Vagina (tissue), 2 donors: ENCODE measurements at regions not wholly inside any gene's neighbourhood (a gene's known extent, or its start where the extent isn't known, plus 50 kb on each side); places are given as distances from the start of the nearest gene placed in this dataset.

Experiments used
- POLR2A ChIP-seq, 2 donors: fragments of 450-650 bp; IDR thresholded peaks; one replicate each; pipeline ENCODE4 v1.6.1; 2017; ENCODE audit warnings: antibody characterized with exemption in 2 of 2, mild to moderate bottlenecking in 2 of 2, moderate library complexity in 2 of 2
- TF ChIP-seq, protein P1 (sequence below), 3 experiments: fragments of 450-650 bp in 2 of 3; fragments of 200-600 bp in 1 of 3; sonication (generic) in 1 of 3; IDR thresholded peaks; one replicate each; pipeline ENCODE4 v1.5.1; 2017 to 2019; ENCODE audit warnings: antibody characterized with exemption in 3 of 3, mild to moderate bottlenecking in 2 of 3, moderate library complexity in 2 of 3

DNA sequence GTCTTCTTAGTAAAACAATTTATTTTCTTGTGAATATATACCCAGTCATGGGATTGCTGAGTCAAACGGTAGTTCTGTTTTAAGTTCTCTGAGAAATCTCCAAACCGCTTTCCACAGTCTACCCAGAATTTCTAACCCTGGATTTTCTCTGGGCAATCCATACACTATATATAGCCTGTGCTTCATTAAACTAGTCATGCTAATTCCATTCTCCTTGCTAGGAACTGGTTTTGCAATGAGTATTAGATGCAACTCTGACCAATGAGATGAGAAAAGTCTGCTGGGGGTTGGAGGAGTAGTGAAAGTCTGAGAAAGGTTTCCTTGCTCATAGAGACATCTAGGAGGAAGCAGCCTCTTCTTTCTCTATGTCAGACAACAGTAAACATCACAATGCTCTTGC lies 196.1 kb upstream of the CDKN3 start:
- TF ChIP-seq, protein P1, sequence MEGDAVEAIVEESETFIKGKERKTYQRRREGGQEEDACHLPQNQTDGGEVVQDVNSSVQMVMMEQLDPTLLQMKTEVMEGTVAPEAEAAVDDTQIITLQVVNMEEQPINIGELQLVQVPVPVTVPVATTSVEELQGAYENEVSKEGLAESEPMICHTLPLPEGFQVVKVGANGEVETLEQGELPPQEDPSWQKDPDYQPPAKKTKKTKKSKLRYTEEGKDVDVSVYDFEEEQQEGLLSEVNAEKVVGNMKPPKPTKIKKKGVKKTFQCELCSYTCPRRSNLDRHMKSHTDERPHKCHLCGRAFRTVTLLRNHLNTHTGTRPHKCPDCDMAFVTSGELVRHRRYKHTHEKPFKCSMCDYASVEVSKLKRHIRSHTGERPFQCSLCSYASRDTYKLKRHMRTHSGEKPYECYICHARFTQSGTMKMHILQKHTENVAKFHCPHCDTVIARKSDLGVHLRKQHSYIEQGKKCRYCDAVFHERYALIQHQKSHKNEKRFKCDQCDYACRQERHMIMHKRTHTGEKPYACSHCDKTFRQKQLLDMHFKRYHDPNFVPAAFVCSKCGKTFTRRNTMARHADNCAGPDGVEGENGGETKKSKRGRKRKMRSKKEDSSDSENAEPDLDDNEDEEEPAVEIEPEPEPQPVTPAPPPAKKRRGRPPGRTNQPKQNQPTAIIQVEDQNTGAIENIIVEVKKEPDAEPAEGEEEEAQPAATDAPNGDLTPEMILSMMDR (IDR thresholded peaks at IDR 0.05) = no peak
- TF ChIP-seq POLR2A (IDR thresholded peaks at IDR 0.05) = no peak
